GM23338 (cell line): ENCODE measurements at regions not wholly inside any gene's neighbourhood (a gene's known extent, or its start where the extent isn't known, plus 50 kb on each side); places are given as distances from the start of the nearest gene placed in this dataset.

Source experiments
- ATAC-seq: fragments of 200-7000 bp; cut with Tn5 transposase; 3 replicates; pipeline ENCODE4 v1.9.1; 2020
- DNase-seq: peaks from one replicate; pipeline ENCODE4 v3.0.0-alpha.2; 2015; ENCODE audit warnings: low spot score
- H2AFZ ChIP-seq: fragments of 200-600 bp; sonication (generic); 2 replicates; pipeline ENCODE4 v1.8.0; 2016; ENCODE audit warnings: antibody characterized with exemption, mild to moderate bottlenecking, moderate library complexity
- H3F3A ChIP-seq: fragments of 200-600 bp; sonication (generic); replicated peaks from 2 replicates; pipeline ENCODE4 v1.8.0; 2017; ENCODE audit warnings: antibody characterized with exemption, mixed run types, low read depth
- H3K27ac ChIP-seq: fragments of 200-600 bp; sonication (generic); 2 replicates; pipeline ENCODE4 v1.6.1; 2016; ENCODE audit warnings: low read depth
- H3K27me3 ChIP-seq: fragments of 200-600 bp; sonication (generic); 2 replicates; pipeline ENCODE4 v1.8.0; 2016; ENCODE audit warnings: mild to moderate bottlenecking, mixed run types, moderate library complexity; ENCODE audit not compliant: insufficient read depth
- H3K36me3 ChIP-seq: fragments of 200-600 bp; sonication (generic); 2 replicates; pipeline ENCODE4 v1.8.0; 2016; ENCODE audit warnings: mild to moderate bottlenecking; ENCODE audit not compliant: insufficient read depth
- H3K4me1 ChIP-seq: fragments of 200-600 bp; sonication (generic); 2 replicates; pipeline ENCODE4 v1.8.0; 2016; ENCODE audit warnings: mild to moderate bottlenecking, moderate library complexity; ENCODE audit not compliant: insufficient read depth
- H3K4me2 ChIP-seq: fragments of 200-600 bp; sonication (generic); 2 replicates; pipeline ENCODE4 v1.7.1; 2017; ENCODE audit warnings: mixed run types
- H3K4me3 ChIP-seq: fragments of 200-600 bp; sonication (generic); 2 replicates; pipeline ENCODE4 v1.6.1; 2016; ENCODE audit warnings: mixed run types
- H3K79me2 ChIP-seq: fragments of 200-600 bp; sonication (generic); replicated peaks from 2 replicates; pipeline ENCODE4 v1.8.0; 2017; ENCODE audit warnings: mild to moderate bottlenecking; ENCODE audit not compliant: insufficient read depth
- H3K9me2 ChIP-seq: fragments of 200-600 bp; sonication (generic); 2 replicates; pipeline ENCODE4 v1.8.0; 2017; ENCODE audit not compliant: insufficient read depth
- H4K20me1 ChIP-seq: fragments of 200-600 bp; sonication (generic); replicated peaks from 2 replicates; pipeline ENCODE4 v1.8.0; 2017; ENCODE audit warnings: mild to moderate bottlenecking; ENCODE audit not compliant: insufficient read depth
- H3K27ac Mint-ChIP-seq: 2 replicates; pipeline ENCODE4 v1.8.0; 2020; ENCODE audit warnings: inconsistent platforms, mild to moderate bottlenecking, moderate library complexity, mixed read lengths
- H3K27me3 Mint-ChIP-seq: 3 replicates; pipeline ENCODE4 v1.8.0; 2022; ENCODE audit warnings: low read depth, mild to moderate bottlenecking, moderate library complexity, mixed read lengths, inconsistent platforms; ENCODE audit not compliant: insufficient read depth, poor library complexity
- H3K36me3 Mint-ChIP-seq: 3 replicates; pipeline ENCODE4 v1.8.0; 2021; ENCODE audit warnings: low read depth, mild to moderate bottlenecking, inconsistent platforms, moderate library complexity, mixed read lengths
- H3K4me1 Mint-ChIP-seq: 3 replicates; pipeline ENCODE4 v1.8.0; 2020; ENCODE audit warnings: mild to moderate bottlenecking, inconsistent platforms, mixed read lengths
- H3K4me3 Mint-ChIP-seq: 3 replicates; pipeline ENCODE4 v1.8.0; 2021; ENCODE audit warnings: moderate library complexity, mild to moderate bottlenecking, inconsistent platforms, mixed read lengths
- H3K9me3 Mint-ChIP-seq: 3 replicates; pipeline ENCODE4 v1.8.0; 2020; ENCODE audit warnings: moderate library complexity, mild to moderate bottlenecking, inconsistent platforms, mixed read lengths
- CREB1 ChIP-seq: fragments of 250-450 bp; sonication (Bioruptor Pico); IDR thresholded peaks from 2 replicates; pipeline ENCODE4 v1.5.0; 2020; ENCODE audit warnings: low read depth, mild to moderate bottlenecking, moderate library complexity
- CTCF ChIP-seq, 2 experiments: fragments of 200-600 bp in 1 of 2; sonication (generic) in 1 of 2; conservative IDR thresholded peaks; 2 replicates each; pipeline versions ENCODE4 v1.5.1 to v1.6.1; 2016 to 2017; ENCODE audit warnings: antibody characterized with exemption in 2 of 2, low read depth in 2 of 2, mild to moderate bottlenecking in 2 of 2, moderate library complexity in 1 of 2
- ETS1 ChIP-seq: IDR thresholded peaks from 2 replicates; pipeline ENCODE4 v1.6.1; 2016; ENCODE audit warnings: antibody characterized with exemption
- EZH2 ChIP-seq: fragments of 200-600 bp; sonication (generic); IDR thresholded peaks from one replicate; pipeline ENCODE4 v1.8.0; 2017; ENCODE audit warnings: antibody characterized with exemption, mild to moderate bottlenecking, low read depth; ENCODE audit not compliant: unreplicated experiment
- EZH2phosphoT487 ChIP-seq: fragments of 200-600 bp; sonication (generic); IDR thresholded peaks from one replicate; pipeline ENCODE4 v1.8.1; 2018; ENCODE audit warnings: antibody characterized with exemption; ENCODE audit not compliant: unreplicated experiment
- JUNB ChIP-seq: IDR thresholded peaks from one replicate; pipeline ENCODE4 v1.6.1; 2016; ENCODE audit warnings: antibody characterized with exemption; ENCODE audit not compliant: unreplicated experiment
- NANOG ChIP-seq: IDR thresholded peaks from 2 replicates; pipeline ENCODE4 v1.6.1; 2016; ENCODE audit warnings: antibody characterized with exemption, borderline replicate concordance
- POLR2AphosphoS5 ChIP-seq: IDR thresholded peaks from 2 replicates; pipeline ENCODE4 v1.6.1; 2016; ENCODE audit warnings: antibody characterized with exemption, low read depth
- REST ChIP-seq: IDR thresholded peaks from one replicate; pipeline ENCODE4 v1.6.1; 2018; ENCODE audit warnings: antibody characterized with exemption; ENCODE audit not compliant: unreplicated experiment
- STAT1 ChIP-seq: IDR thresholded peaks from one replicate; pipeline ENCODE4 v1.6.1; 2016; ENCODE audit warnings: antibody characterized with exemption; ENCODE audit not compliant: unreplicated experiment
- ZNF114 ChIP-seq: fragments of 250-450 bp; sonication (Bioruptor Pico); IDR thresholded peaks from 2 replicates; pipeline ENCODE4 v1.5.0; 2020; ENCODE audit warnings: mild to moderate bottlenecking, moderate library complexity
- ZNF331 ChIP-seq: fragments of 250-450 bp; sonication (Bioruptor Pico); IDR thresholded peaks from 2 replicates; pipeline ENCODE4 v1.5.0; 2020; ENCODE audit warnings: low read depth, mild to moderate bottlenecking, moderate library complexity
- ZNF462 ChIP-seq: fragments of 250-450 bp; sonication (Bioruptor Pico); IDR thresholded peaks from 2 replicates; pipeline ENCODE4 v1.5.0; 2020; ENCODE audit warnings: mild to moderate bottlenecking, moderate library complexity

- Mint-ChIP-seq H3K4me3 (no peak overlapping the region), H3K4me1 (no peaks in the 10 kb centered on the region), H3K9me3 (no peaks in the 10 kb centered on the region; the same call in 2 of the 3 replicates), H3K27ac (no peak overlapping the region), H3K27me3 (no peaks in the 10 kb centered on the region), H3K36me3 (no peaks in the 10 kb centered on the region)
- H3K27me3 ChIP-seq = no peaks in the 10 kb centered on the region
- ATAC-seq (no peak), DNase-seq (no peak)
- peaks cover 10% of the 10 kb centered on the region; the same call in 1 of the 2 replicates for H3K9me2 ChIP-seq
- H3K4me3 ChIP-seq = no peak overlapping the region
- TF ChIP-seq JUNB (no peak), ETS1 (no peak), POLR2AphosphoS5 (no peak), EZH2 (no peak), EZH2phosphoT487 (no peak), ZNF462 (CRISPR knock-in tag) (no peak), ZNF114 (CRISPR knock-in tag) (no peak), CREB1 (CRISPR knock-in tag) (no peak), STAT1 (no peak), REST (no peak), ZNF331 (CRISPR knock-in tag) (no peak), CTCF (conservative IDR thresholded peaks at IDR 0.05; ENCODE audit: low read depth in 2 of 2) (no peak), NANOG (no peak)
- H2AFZ ChIP-seq = no peak overlapping the region
- H3K4me1 ChIP-seq = no peaks in the 10 kb centered on the region
- no peaks in the 10 kb centered on the region for H3K79me2 ChIP-seq
- H3K4me2 ChIP-seq = no peak overlapping the region
- H4K20me1 ChIP-seq = no peaks in the 10 kb centered on the region
- H3K27ac ChIP-seq = no peak overlapping the region
- H3F3A ChIP-seq = no peaks in the 10 kb centered on the region
- no peaks in the 10 kb centered on the region for H3K36me3 ChIP-seq
Measured at GRCh38 chr1:213921712-213922111, 66.1 kb upstream of the PROX1 start.
